Panc1 (cell line): ENCODE measurements at regions not wholly inside any gene's neighbourhood (a gene's known extent, or its start where the extent isn't known, plus 50 kb on each side); places are given as distances from the start of the nearest gene placed in this dataset.

Experiments
- CTCF ChIP-seq: fragments of 450-650 bp; IDR thresholded peaks from 2 replicates; pipeline ENCODE4 v1.5.1; 2017; ENCODE audit warnings: mild to moderate bottlenecking
- REST ChIP-seq, 2 experiments: IDR thresholded peaks; 2 replicates each; pipeline ENCODE4 v1.6.1; 2011 to 2012; ENCODE audit warnings: low read depth in 2 of 2, control low read depth in 1 of 2, low read length in 1 of 2, mild to moderate bottlenecking in 1 of 2, moderate library complexity in 1 of 2; ENCODE audit not compliant: insufficient read depth in 1 of 2
- TCF7L2 ChIP-seq: IDR thresholded peaks from 2 replicates; pipeline ENCODE4 v1.6.1; 2011; ENCODE audit warnings: mild to moderate bottlenecking, low read depth, low read length, inconsistent platforms

- no peak for TF ChIP-seq CTCF
- no peak for TF ChIP-seq REST (IDR thresholded peaks at IDR 0.05; ENCODE audit: insufficient read depth in 1 of 2, low read depth in 2 of 2, low read length in 1 of 2)
- TF ChIP-seq TCF7L2: no peak
Measured at GRCh38 chr7:81285142-81285871, 366.5 kb upstream of the SEMA3C start.
